ENCODE measurements at regions not wholly inside any gene's neighbourhood (a gene's known extent, or its start where the extent isn't known, plus 50 kb on each side); places are given as distances from the start of the nearest gene placed in this dataset.

DNA sequence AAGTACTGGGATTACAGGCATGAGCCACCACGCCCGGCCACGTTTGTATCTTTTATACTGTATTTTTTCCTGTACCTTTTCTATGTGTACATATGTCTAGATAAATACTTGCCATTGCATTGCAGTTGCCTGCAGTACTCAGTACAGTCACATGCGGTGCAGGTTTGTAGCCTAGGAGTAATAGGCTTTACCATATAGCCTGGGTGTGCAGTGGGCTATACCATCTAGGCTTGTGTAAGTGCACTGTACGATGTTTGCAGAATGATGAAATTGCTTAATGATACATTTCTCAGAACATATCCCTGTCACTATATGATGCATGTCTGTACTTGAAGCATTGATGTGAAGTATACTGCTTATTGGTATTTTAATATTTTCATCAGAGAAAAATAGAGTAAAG lies 115.4 kb upstream of the PUDP start:
- peaks cover 4 to 14% (median 9%) of the 10 kb centered on the region in 5 donors for H3K36me3 ChIP-seq (ENCODE audit: control insufficient read depth in 5 of 5, insufficient read depth in 5 of 5, low read length in 5 of 5)
- H3K4me3 ChIP-seq (ENCODE audit: low read depth in 1 of 5, low read length in 5 of 5), result no peak overlapping the region
- no peak overlapping the region for H3K9ac ChIP-seq (ENCODE audit: low read length in 5 of 5)
- H3K9me3 ChIP-seq (ENCODE audit: control insufficient read depth in 5 of 5, low read length in 5 of 5), result peaks cover 0 to 10% (median 3%) of the 10 kb centered on the region in 5 donors
- H3K27ac ChIP-seq (ENCODE audit: low read depth, low read length), result no peak overlapping the region
- H3K27me3 ChIP-seq (ENCODE audit: control insufficient read depth in 5 of 5, insufficient read depth in 4 of 5, low read length in 5 of 5), result no peaks in the 10 kb centered on the region
- H3K4me1 ChIP-seq (ENCODE audit: control insufficient read depth in 5 of 5, insufficient read depth in 5 of 5, low read length in 5 of 5), result peaks cover 0 to 2% (median 0%) of the 10 kb centered on the region in 5 donors

DNA sequence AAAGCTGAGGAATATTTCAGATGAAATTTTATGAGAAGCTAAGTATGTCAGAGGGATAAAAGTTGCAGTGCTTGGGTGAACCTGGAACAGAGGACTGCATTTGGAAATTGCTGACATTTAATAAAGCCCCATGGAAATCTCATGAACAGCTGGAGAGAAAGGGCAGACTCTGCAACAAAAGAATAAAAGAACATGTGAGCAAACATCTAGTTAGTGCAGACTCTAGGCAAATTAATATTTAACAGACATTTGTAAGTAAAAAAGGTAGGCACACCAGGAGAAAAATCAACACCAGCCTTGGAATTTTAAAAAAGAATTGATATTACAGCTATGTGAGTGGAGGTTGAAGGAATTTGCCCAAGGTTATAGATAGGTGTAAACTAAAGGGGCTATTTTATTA lies 114.6 kb upstream of the PUDP start:
- Histone ChIP-seq H3K4me3 (ENCODE audit: low read depth in 1 of 5, low read length in 5 of 5) (no peak overlapping the region), H3K27me3 (ENCODE audit: control insufficient read depth in 5 of 5, insufficient read depth in 4 of 5, low read length in 5 of 5) (no peaks in the 10 kb centered on the region), H3K36me3 (ENCODE audit: control insufficient read depth in 5 of 5, insufficient read depth in 5 of 5, low read length in 5 of 5) (peaks cover 9 to 19% (median 11%) of the 10 kb centered on the region in 5 donors), H3K4me1 (ENCODE audit: control insufficient read depth in 5 of 5, insufficient read depth in 5 of 5, low read length in 5 of 5) (peaks cover 0 to 2% (median 0%) of the 10 kb centered on the region in 5 donors), H3K9ac (ENCODE audit: low read length in 5 of 5) (no peak overlapping the region), H3K27ac (ENCODE audit: low read depth, low read length) (no peak overlapping the region), H3K9me3 (ENCODE audit: control insufficient read depth in 5 of 5, low read length in 5 of 5) (peaks cover 0 to 10% (median 3%) of the 10 kb centered on the region in 5 donors)

DNA sequence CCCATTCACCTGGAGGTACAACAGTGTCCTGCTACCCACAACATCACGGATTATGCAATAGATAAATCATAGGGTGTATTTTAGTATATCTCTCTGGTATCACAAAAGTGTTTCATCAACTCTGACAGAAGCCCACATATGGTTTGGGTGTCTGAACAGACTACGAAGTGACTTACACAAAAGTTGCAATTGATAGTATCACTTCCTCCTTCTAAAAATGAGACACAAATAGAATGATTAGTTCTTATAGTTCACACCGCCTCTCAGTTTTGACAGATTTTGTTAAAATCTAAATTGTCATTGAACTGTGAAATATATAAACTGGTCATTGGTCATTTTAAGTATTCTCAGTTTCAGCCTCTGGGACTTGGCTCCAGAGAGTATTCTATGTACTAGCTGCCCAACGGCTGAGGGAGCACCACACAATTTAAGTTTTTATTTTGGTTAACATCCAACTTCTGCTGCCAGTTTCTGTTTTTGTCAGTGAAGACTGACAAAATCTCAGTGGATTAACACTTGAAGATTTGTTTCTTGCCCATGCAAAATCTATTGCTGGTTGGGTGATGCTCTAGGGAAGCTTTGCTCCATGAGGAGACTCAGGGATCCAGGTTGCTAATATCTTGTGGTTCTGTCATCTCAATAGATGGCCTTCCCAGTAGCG lies 113.8 kb upstream of the PUDP start:
- Histone ChIP-seq H3K27ac (ENCODE audit: low read depth, low read length) (no peak overlapping the region), H3K4me3 (ENCODE audit: low read depth in 1 of 5, low read length in 5 of 5) (no peak overlapping the region), H3K9ac (ENCODE audit: low read length in 5 of 5) (no peak overlapping the region), H3K9me3 (ENCODE audit: control insufficient read depth in 5 of 5, low read length in 5 of 5) (peaks cover 0 to 9% (median 3%) of the 10 kb centered on the region in 5 donors), H3K36me3 (ENCODE audit: control insufficient read depth in 5 of 5, insufficient read depth in 5 of 5, low read length in 5 of 5) (peaks cover 11 to 24% (median 13%) of the 10 kb centered on the region in 5 donors), H3K4me1 (ENCODE audit: control insufficient read depth in 5 of 5, insufficient read depth in 5 of 5, low read length in 5 of 5) (peaks cover 0 to 2% (median 0%) of the 10 kb centered on the region in 5 donors), H3K27me3 (ENCODE audit: control insufficient read depth in 5 of 5, insufficient read depth in 4 of 5, low read length in 5 of 5) (no peaks in the 10 kb centered on the region)

DNA sequence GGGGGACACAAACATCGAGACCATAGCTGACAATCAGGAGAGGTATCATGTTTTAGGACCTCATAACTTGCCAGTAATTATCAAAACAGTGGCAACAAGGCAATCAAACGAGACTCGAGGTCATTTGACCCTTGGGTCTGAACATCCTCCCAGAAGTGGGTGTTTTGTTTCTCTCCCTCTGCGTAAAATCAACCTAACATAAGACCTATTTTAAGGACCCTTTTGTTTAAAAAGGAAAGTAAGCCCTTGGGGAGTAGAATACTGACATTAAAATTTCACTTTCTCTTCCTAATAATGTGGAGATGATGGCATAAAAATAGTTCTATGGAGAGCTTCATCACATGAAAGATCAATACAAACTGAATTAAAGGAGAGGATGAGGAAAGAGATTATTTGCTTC lies 106.2 kb upstream of the PUDP start:
- Histone ChIP-seq H3K4me3 (ENCODE audit: low read depth in 1 of 5, low read length in 5 of 5) (no peak overlapping the region), H3K36me3 (ENCODE audit: control insufficient read depth in 5 of 5, insufficient read depth in 5 of 5, low read length in 5 of 5) (peaks cover 12 to 24% (median 19%) of the 10 kb centered on the region in 5 donors), H3K9ac (ENCODE audit: low read length in 5 of 5) (no peak overlapping the region), H3K9me3 (ENCODE audit: control insufficient read depth in 5 of 5, low read length in 5 of 5) (peaks cover 0 to 10% (median 5%) of the 10 kb centered on the region in 5 donors), H3K27me3 (ENCODE audit: control insufficient read depth in 5 of 5, insufficient read depth in 4 of 5, low read length in 5 of 5) (no peaks in the 10 kb centered on the region), H3K27ac (ENCODE audit: low read depth, low read length) (no peak overlapping the region), H3K4me1 (ENCODE audit: control insufficient read depth in 5 of 5, insufficient read depth in 5 of 5, low read length in 5 of 5) (peaks cover 0 to 3% (median 0%) of the 10 kb centered on the region in 5 donors)

DNA sequence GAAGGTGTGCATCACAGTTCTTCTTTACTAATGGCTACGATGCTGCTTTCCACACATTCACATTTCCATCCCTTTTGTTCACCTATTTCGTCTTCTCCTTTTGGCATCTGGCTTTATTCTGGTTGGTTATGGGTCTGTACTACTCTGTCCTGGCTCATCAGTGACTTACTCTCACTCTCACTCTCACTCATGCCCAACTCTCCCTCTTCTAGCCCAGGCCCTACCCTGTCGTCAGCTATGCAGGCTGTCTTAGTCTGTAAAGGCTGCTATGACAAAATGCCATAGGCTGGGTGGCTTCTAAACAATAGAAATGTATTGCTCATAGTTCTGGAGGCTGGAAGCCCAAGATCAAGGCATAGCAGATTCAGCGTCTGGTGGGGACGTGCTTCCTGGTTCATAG lies 105.6 kb upstream of the PUDP start:
- H3K27ac ChIP-seq (ENCODE audit: low read depth, low read length), result no peak overlapping the region
- no peak overlapping the region for H3K9ac ChIP-seq (ENCODE audit: low read length in 5 of 5)
- peaks cover 0 to 11% (median 5%) of the 10 kb centered on the region in 5 donors for H3K9me3 ChIP-seq (ENCODE audit: control insufficient read depth in 5 of 5, low read length in 5 of 5)
- peaks cover 0 to 3% (median 0%) of the 10 kb centered on the region in 5 donors for H3K4me1 ChIP-seq (ENCODE audit: control insufficient read depth in 5 of 5, insufficient read depth in 5 of 5, low read length in 5 of 5)
- no peak overlapping the region for H3K4me3 ChIP-seq (ENCODE audit: low read depth in 1 of 5, low read length in 5 of 5)
- peaks cover 11 to 23% (median 19%) of the 10 kb centered on the region in 5 donors for H3K36me3 ChIP-seq (ENCODE audit: control insufficient read depth in 5 of 5, insufficient read depth in 5 of 5, low read length in 5 of 5)
- H3K27me3 ChIP-seq (ENCODE audit: control insufficient read depth in 5 of 5, insufficient read depth in 4 of 5, low read length in 5 of 5), result no peaks in the 10 kb centered on the region

DNA sequence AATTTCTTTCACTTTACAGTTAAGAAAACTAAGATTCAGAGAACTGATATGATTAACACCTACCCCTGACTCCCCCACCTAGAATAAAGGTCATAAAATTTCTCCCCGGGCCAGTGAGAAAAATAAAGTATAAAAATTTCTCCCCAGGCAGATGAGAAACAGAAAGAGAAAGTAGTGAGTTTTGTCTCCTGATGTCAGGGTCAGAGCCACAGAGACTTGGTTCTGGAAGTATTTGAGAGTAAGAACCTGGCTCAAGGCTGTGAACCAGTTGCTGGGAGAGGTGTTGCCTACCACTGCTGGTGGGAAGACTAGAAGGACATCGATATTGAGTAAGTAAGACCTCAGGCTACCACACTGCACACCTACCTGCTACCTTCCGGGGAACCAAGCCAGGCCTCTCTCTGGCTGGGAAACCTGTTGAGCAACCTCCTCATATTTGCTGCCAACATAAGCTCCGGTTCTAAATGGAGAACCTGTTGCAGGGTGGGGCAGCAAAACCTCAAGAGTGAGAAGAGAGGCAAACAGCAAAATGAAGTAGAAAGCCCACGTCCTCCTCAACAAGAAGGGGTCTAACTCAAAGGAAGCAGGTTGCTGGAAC lies 104.2 kb upstream of the PUDP start:
- Histone ChIP-seq H3K27me3 (ENCODE audit: control insufficient read depth in 5 of 5, insufficient read depth in 4 of 5, low read length in 5 of 5) (no peaks in the 10 kb centered on the region), H3K4me1 (ENCODE audit: control insufficient read depth in 5 of 5, insufficient read depth in 5 of 5, low read length in 5 of 5) (peaks cover 0 to 3% (median 0%) of the 10 kb centered on the region in 5 donors), H3K9ac (ENCODE audit: low read length in 5 of 5) (no peak overlapping the region), H3K9me3 (ENCODE audit: control insufficient read depth in 5 of 5, low read length in 5 of 5) (peaks cover 0 to 11% (median 5%) of the 10 kb centered on the region in 5 donors), H3K4me3 (ENCODE audit: low read depth in 1 of 5, low read length in 5 of 5) (no peak overlapping the region), H3K36me3 (ENCODE audit: control insufficient read depth in 5 of 5, insufficient read depth in 5 of 5, low read length in 5 of 5) (peaks cover 7 to 17% (median 13%) of the 10 kb centered on the region in 5 donors), H3K27ac (ENCODE audit: low read depth, low read length) (no peak overlapping the region)

DNA sequence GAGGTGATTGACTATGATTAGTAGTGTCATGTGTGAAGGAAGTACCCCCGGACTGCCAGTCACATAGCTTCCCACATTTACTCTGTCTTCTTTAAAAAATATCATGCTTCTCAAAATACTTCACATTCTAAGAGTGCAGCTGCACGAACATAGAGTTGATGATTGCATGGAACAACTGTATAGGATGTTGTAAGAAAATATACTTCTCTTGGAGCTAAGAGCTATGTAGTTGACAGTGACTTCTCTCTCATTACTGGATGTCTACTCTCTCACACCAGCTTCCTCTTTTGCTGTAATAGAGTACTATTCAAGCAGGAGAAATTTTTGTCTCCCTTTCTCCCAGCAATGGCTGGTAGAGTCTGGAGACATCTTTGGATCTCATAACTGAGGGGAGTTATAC lies 99.4 kb upstream of the PUDP start:
- no peak overlapping the region for H3K9ac ChIP-seq (ENCODE audit: low read length in 5 of 5)
- H3K27me3 ChIP-seq (ENCODE audit: control insufficient read depth in 5 of 5, insufficient read depth in 4 of 5, low read length in 5 of 5), result no peaks in the 10 kb centered on the region
- no peak overlapping the region for H3K4me3 ChIP-seq (ENCODE audit: low read depth in 1 of 5, low read length in 5 of 5)
- H3K4me1 ChIP-seq (ENCODE audit: control insufficient read depth in 5 of 5, insufficient read depth in 5 of 5, low read length in 5 of 5), result peaks cover 0 to 3% (median 0%) of the 10 kb centered on the region in 5 donors
- peaks cover 0 to 6% (median 0%) of the 10 kb centered on the region in 5 donors for H3K9me3 ChIP-seq (ENCODE audit: control insufficient read depth in 5 of 5, low read length in 5 of 5)
- no peak overlapping the region for H3K27ac ChIP-seq (ENCODE audit: low read depth, low read length)
- H3K36me3 ChIP-seq (ENCODE audit: control insufficient read depth in 5 of 5, insufficient read depth in 5 of 5, low read length in 5 of 5), result peaks cover 0 to 1% (median 0%) of the 10 kb centered on the region in 5 donors

DNA sequence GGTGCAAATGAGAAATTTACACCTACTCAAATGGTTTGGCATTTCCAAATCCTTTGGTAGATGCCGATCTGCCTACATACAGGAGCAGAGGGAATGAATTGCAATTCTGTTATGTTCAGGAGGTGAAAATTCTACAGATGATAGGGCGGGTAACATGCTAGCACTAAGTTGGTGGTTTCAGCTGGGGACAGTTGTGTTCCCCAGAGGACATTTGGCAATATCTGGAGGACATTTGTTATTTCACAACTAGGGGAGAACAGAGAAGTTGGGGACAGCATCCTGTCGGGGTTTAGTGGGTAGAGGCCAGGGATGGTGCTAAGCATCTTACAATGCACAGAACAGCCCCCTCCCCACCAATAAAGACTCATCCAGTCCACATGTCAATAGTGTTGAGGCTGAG lies 96.5 kb upstream of the PUDP start:
- Histone ChIP-seq H3K36me3 (ENCODE audit: control insufficient read depth in 5 of 5, insufficient read depth in 5 of 5, low read length in 5 of 5) (no peaks in the 10 kb centered on the region), H3K27me3 (ENCODE audit: control insufficient read depth in 5 of 5, insufficient read depth in 4 of 5, low read length in 5 of 5) (no peaks in the 10 kb centered on the region), H3K27ac (ENCODE audit: low read depth, low read length) (no peak overlapping the region), H3K9ac (ENCODE audit: low read length in 5 of 5) (no peak overlapping the region), H3K4me1 (ENCODE audit: control insufficient read depth in 5 of 5, insufficient read depth in 5 of 5, low read length in 5 of 5) (no peaks in the 10 kb centered on the region), H3K4me3 (ENCODE audit: low read depth in 1 of 5, low read length in 5 of 5) (no peak overlapping the region), H3K9me3 (ENCODE audit: control insufficient read depth in 5 of 5, low read length in 5 of 5) (peaks cover 0 to 4% (median 0%) of the 10 kb centered on the region in 5 donors)

DNA sequence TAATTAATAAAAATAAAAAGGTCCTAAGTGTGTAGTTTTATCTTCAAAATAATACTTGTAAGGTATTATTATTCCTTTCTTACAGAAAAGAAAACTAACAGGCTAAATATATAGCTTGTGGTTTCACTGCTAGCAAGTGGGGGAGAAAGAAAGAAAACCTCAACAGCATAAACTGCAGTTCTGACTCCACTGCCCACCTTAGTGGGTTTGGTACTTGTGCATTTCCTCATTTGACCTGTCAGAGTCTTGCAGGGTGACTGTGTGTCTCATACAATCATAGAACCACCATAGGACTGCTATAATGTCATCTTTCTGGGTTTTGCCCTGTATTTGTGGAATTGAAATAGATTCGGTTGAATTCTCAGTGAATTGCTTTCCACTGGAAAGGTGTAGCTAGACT lies 94.7 kb upstream of the PUDP start:
- no peak overlapping the region for H3K4me3 ChIP-seq (ENCODE audit: low read depth in 1 of 5, low read length in 5 of 5)
- H3K9me3 ChIP-seq (ENCODE audit: control insufficient read depth in 5 of 5, low read length in 5 of 5), result no peaks in the 10 kb centered on the region
- H3K4me1 ChIP-seq (ENCODE audit: control insufficient read depth in 5 of 5, insufficient read depth in 5 of 5, low read length in 5 of 5), result no peaks in the 10 kb centered on the region
- H3K36me3 ChIP-seq (ENCODE audit: control insufficient read depth in 5 of 5, insufficient read depth in 5 of 5, low read length in 5 of 5), result no peaks in the 10 kb centered on the region
- no peak overlapping the region for H3K9ac ChIP-seq (ENCODE audit: low read length in 5 of 5)
- H3K27ac ChIP-seq (ENCODE audit: low read depth, low read length), result no peak overlapping the region
- no peaks in the 10 kb centered on the region for H3K27me3 ChIP-seq (ENCODE audit: control insufficient read depth in 5 of 5, insufficient read depth in 4 of 5, low read length in 5 of 5)

DNA sequence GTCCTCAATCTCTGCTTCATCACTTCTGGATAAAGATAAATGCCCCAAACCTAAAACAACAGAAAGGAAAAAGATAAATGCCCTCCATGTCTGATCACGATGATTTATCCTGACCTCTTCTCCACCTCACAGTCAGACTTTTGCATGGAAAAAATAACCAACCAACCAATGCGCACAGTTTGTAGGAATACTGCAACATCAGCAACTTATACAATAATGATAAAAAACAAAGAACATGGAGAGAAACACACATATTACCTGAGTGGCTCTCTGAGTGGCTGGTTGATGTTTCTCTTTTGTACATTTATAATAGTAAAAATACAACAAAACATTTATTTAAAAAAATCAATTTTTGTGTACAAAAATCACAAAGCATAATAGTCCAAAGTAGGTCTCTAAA lies 93.0 kb upstream of the PUDP start:
- H3K4me3 ChIP-seq (ENCODE audit: low read depth in 1 of 5, low read length in 5 of 5), result no peak overlapping the region
- no peaks in the 10 kb centered on the region for H3K36me3 ChIP-seq (ENCODE audit: control insufficient read depth in 5 of 5, insufficient read depth in 5 of 5, low read length in 5 of 5)
- no peak overlapping the region for H3K27ac ChIP-seq (ENCODE audit: low read depth, low read length)
- no peaks in the 10 kb centered on the region for H3K9me3 ChIP-seq (ENCODE audit: control insufficient read depth in 5 of 5, low read length in 5 of 5)
- H3K9ac ChIP-seq (ENCODE audit: low read length in 5 of 5), result no peak overlapping the region
- H3K4me1 ChIP-seq (ENCODE audit: control insufficient read depth in 5 of 5, insufficient read depth in 5 of 5, low read length in 5 of 5), result no peaks in the 10 kb centered on the region
- no peaks in the 10 kb centered on the region for H3K27me3 ChIP-seq (ENCODE audit: control insufficient read depth in 5 of 5, insufficient read depth in 4 of 5, low read length in 5 of 5)
